ENCODE measurements at regions not wholly inside any gene's neighbourhood (a gene's known extent, or its start where the extent isn't known, plus 50 kb on each side); places are given as distances from the start of the nearest gene placed in this dataset.

- H3K27ac ChIP-seq = no peak overlapping the region
- H3K4me1 ChIP-seq = no peaks in the 10 kb centered on the region
- no peaks in the 10 kb centered on the region for H3K9me3 ChIP-seq
- DNase-seq (ENCODE audit: low spot score in 2 of 2) = no peak
- TF ChIP-seq POLR2A (IDR thresholded peaks at IDR 0.05) (no peak), CTCF (IDR thresholded peaks at IDR 0.05) (no peak), POLR2AphosphoS5 (IDR thresholded peaks at IDR 0.05) (no peak)
- H3K27me3 ChIP-seq = no peaks in the 10 kb centered on the region
- H3K4me3 ChIP-seq = no peak overlapping the region
- H3K36me3 ChIP-seq = no peaks in the 10 kb centered on the region
- intact Hi-C loops (cut with DNase I; ENCODE audit: low total_unique reads) = no loop called here
Measured at GRCh38 chr18:8979258-8979988, 123.1 kb upstream of the NDUFV2 start.

DNA sequence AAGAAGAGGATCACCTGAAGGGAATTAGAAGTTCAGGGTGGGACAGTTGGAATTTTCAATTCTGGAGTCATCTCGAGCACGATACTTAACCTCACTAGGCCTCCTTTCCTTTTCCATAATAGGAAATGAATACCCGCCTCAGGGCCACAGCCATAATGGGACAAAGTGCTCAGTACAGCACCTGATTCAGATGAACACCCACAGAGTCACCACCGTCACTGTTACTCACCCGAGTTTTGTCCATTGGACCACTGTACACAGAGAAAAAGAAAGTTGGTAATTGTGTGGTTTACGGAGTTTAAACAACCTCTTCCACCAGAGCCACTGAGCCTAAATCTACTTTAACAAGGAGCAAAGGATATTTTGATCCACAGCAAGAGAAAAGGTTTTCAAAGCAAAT, 122.0 kb upstream of the NDUFV2 start:
- Histone ChIP-seq H3K27ac (no peak overlapping the region), H3K36me3 (no peaks in the 10 kb centered on the region), H3K4me3 (no peak overlapping the region), H3K9me3 (no peaks in the 10 kb centered on the region), H3K4me1 (no peaks in the 10 kb centered on the region), H3K27me3 (no peaks in the 10 kb centered on the region)
- intact Hi-C loops (cut with DNase I; ENCODE audit: low total_unique reads) = loop anchor here (10.0 kb wide), 1 partner anchor 286 kb away; no protein-coding TSS in a partner anchor
- TF ChIP-seq CTCF (IDR thresholded peaks at IDR 0.05) (no peak), POLR2AphosphoS5 (IDR thresholded peaks at IDR 0.05) (no peak), POLR2A (IDR thresholded peaks at IDR 0.05) (no peak)
- no peak for DNase-seq (ENCODE audit: low spot score in 2 of 2)

GRCh38 chr18:8980918-8981317, 121.6 kb upstream of the NDUFV2 start:
- TF ChIP-seq POLR2A (IDR thresholded peaks at IDR 0.05) (no peak), POLR2AphosphoS5 (IDR thresholded peaks at IDR 0.05) (no peak), CTCF (IDR thresholded peaks at IDR 0.05) (no peak)
- Histone ChIP-seq H3K27ac (no peak overlapping the region), H3K9me3 (no peaks in the 10 kb centered on the region), H3K4me1 (no peaks in the 10 kb centered on the region), H3K36me3 (no peaks in the 10 kb centered on the region), H3K4me3 (no peak overlapping the region), H3K27me3 (no peaks in the 10 kb centered on the region)
- DNase-seq (ENCODE audit: low spot score in 2 of 2) = no peak
- intact Hi-C loops (cut with DNase I; ENCODE audit: low total_unique reads) = loop anchor here (10.0 kb wide), 1 partner anchor 286 kb away; no protein-coding TSS in a partner anchor

DNA sequence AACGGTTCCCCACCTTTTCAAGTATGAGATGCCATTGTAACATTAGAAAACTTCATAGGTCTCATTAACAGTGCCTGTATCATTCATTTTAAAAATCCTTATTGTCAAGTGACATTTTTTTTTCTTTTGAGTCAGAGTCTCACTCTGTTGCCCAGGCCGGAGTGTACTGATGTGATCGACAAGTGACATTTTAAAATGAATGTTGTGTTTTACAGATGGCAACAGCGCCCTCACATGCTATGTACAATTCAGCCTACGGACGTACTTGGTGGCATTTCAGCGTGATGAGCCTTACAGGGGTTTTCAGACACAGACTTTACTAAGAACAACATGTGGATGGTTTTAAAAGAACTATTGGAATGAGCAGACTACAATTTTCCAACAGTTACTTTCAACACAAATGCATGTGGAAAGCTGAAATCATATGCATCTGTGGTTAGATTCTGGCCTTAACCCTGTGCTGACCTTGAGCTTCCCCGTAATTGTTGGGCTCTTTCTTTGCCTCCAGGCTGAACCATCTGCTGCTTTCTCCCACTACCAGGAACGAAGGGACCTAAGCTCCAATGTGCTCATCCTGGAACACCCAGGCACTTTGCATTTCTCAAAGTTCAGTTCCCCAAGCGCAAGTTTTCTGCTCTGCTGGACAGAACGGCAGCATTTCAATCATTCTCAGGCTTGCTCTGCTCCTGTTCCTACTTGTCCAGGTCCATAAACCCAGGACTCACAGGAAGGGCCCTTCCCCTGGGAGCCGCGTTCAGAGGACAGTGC, 119.9 kb upstream of the NDUFV2 start:
- no peaks in the 10 kb centered on the region for H3K27me3 ChIP-seq
- intact Hi-C loops (cut with DNase I; ENCODE audit: low total_unique reads) = loop anchor here (10.0 kb wide), 1 partner anchor 288 kb away; no protein-coding TSS in a partner anchor
- TF ChIP-seq POLR2A (IDR thresholded peaks at IDR 0.05) = no peak
- no peak for TF ChIP-seq POLR2AphosphoS5 (IDR thresholded peaks at IDR 0.05)
- peak in 1 of 3 donors; percentile 24 for TF ChIP-seq CTCF (IDR thresholded peaks at IDR 0.05)
- no peaks in the 10 kb centered on the region for H3K4me1 ChIP-seq
- peak overlapping the region; percentile 50 to 55 for H3K27ac ChIP-seq
- H3K9me3 ChIP-seq = no peaks in the 10 kb centered on the region
- DNase-seq (ENCODE audit: low spot score in 2 of 2) = peak in 1 of 2 donors; percentile 31
- H3K4me3 ChIP-seq = no peak overlapping the region
- no peaks in the 10 kb centered on the region for H3K36me3 ChIP-seq

GRCh38 chr18:8983195-8983594, 119.3 kb upstream of the NDUFV2 start:
- intact Hi-C loops (cut with DNase I; ENCODE audit: low total_unique reads) = loop anchor here (10.0 kb wide), 1 partner anchor 288 kb away; no protein-coding TSS in a partner anchor
- Histone ChIP-seq H3K36me3 (no peaks in the 10 kb centered on the region), H3K27me3 (no peaks in the 10 kb centered on the region), H3K4me3 (no peak overlapping the region), H3K27ac (peak overlapping the region; percentile 50 to 55), H3K4me1 (no peaks in the 10 kb centered on the region), H3K9me3 (no peaks in the 10 kb centered on the region)
- TF ChIP-seq CTCF (IDR thresholded peaks at IDR 0.05) (no peak), POLR2A (IDR thresholded peaks at IDR 0.05) (no peak), POLR2AphosphoS5 (IDR thresholded peaks at IDR 0.05) (no peak)
- DNase-seq (ENCODE audit: low spot score in 2 of 2) = no peak

All from breast epithelium (tissue), 4 donors.